Keratinocyte (primary cell): ENCODE measurements at regions not wholly inside any gene's neighbourhood (a gene's known extent, or its start where the extent isn't known, plus 50 kb on each side); places are given as distances from the start of the nearest gene placed in this dataset.

Experiments
- DNase-seq: peaks from one replicate; pipeline ENCODE4 v3.0.0-alpha.2; 2011; ENCODE audit warnings: low read depth, missing footprints, low spot score
- FAIRE-seq: peaks from 2 replicates; lab custom pipeline; 2011; peaks lifted over from hg19 to GRCh38; lab: Jason Lieb, UNC
- H2AFZ ChIP-seq: 2 replicates; pipeline ENCODE4 v1.6.0; 2012; ENCODE audit warnings: low read length, control low read depth, inconsistent platforms; ENCODE audit not compliant: control insufficient read depth
- H3K27ac ChIP-seq: 2 replicates; pipeline ENCODE4 v1.5.1; 2011; ENCODE audit warnings: low read length; ENCODE audit not compliant: control insufficient read depth, insufficient read depth
- H3K27me3 ChIP-seq: 3 replicates; pipeline ENCODE4 v1.6.0; 2011; ENCODE audit warnings: low read length; ENCODE audit not compliant: control insufficient read depth, insufficient read depth; ENCODE audit errors: extremely low read depth
- H3K36me3 ChIP-seq, 2 experiments: 2 replicates in 1 of 2; 3 replicates in 1 of 2; pipeline ENCODE4 v1.5.1; 2011; ENCODE audit warnings: low read length in 2 of 2, mild to moderate bottlenecking in 1 of 2; ENCODE audit not compliant: control insufficient read depth in 2 of 2, insufficient read depth in 2 of 2; ENCODE audit errors: extremely low read depth in 1 of 2
- H3K4me1 ChIP-seq: 3 replicates; pipeline ENCODE4 v1.5.1; 2011; ENCODE audit warnings: low read length; ENCODE audit not compliant: control insufficient read depth, insufficient read depth; ENCODE audit errors: extremely low read depth
- H3K4me2 ChIP-seq: 3 replicates; pipeline ENCODE4 v1.6.0; 2011; ENCODE audit warnings: low read depth, low read length; ENCODE audit not compliant: control insufficient read depth, insufficient read depth; ENCODE audit errors: extremely low read depth
- H3K4me3 ChIP-seq, 3 experiments: fragments of 200-600 bp in 1 of 3; sonication (generic) in 1 of 3; 2 replicates in 2 of 3; 3 replicates in 1 of 3; pipeline ENCODE4 v1.5.1; 2011 to 2016; ENCODE audit warnings: low read length in 3 of 3, mild to moderate bottlenecking in 3 of 3, control low read depth in 2 of 3, inconsistent platforms in 1 of 3, low read depth in 1 of 3, mixed read lengths in 1 of 3, mixed run types in 1 of 3, moderate library complexity in 1 of 3; ENCODE audit not compliant: control insufficient read depth in 2 of 3, insufficient read depth in 2 of 3; ENCODE audit errors: extremely low read depth in 1 of 3
- H3K79me2 ChIP-seq: 2 replicates; pipeline ENCODE4 v1.6.0; 2012; ENCODE audit warnings: low read length; ENCODE audit not compliant: control insufficient read depth, insufficient read depth
- H3K9ac ChIP-seq: 3 replicates; pipeline ENCODE4 v1.6.0; 2011; ENCODE audit warnings: low read length; ENCODE audit not compliant: control insufficient read depth, insufficient read depth; ENCODE audit errors: extremely low read depth
- H3K9me1 ChIP-seq: 3 replicates; pipeline ENCODE4 v1.6.0; 2011; ENCODE audit warnings: low read length; ENCODE audit not compliant: control insufficient read depth, insufficient read depth; ENCODE audit errors: extremely low read depth
- H3K9me3 ChIP-seq: 2 replicates; pipeline ENCODE4 v1.5.1; 2012; ENCODE audit warnings: low read depth, low read length; ENCODE audit not compliant: control insufficient read depth
- H4K20me1 ChIP-seq: 3 replicates; pipeline ENCODE4 v1.6.0; 2011; ENCODE audit warnings: low read length; ENCODE audit not compliant: control insufficient read depth, insufficient read depth; ENCODE audit errors: extremely low read depth
- EZH2 ChIP-seq: IDR thresholded peaks from one replicate; pipeline ENCODE4 v1.6.1; 2012; ENCODE audit warnings: inconsistent platforms, mild to moderate bottlenecking, low read length, moderate library complexity
- dilution Hi-C: fragments of 300-500 bp; cut with MboI; formaldehyde crosslinking; loops from one replicate; pipeline ENCODE4 v1.7.0; 2020; ENCODE audit warnings: low sequenced_read_pairs; ENCODE audit not compliant: extremely low pct_ligation_motif_present
- TF ChIP-seq, protein P1 (sequence below), 3 experiments: IDR thresholded peaks in 1 of 3; conservative IDR thresholded peaks in 1 of 3; optimal IDR thresholded peaks in 1 of 3; 2 replicates in 2 of 3; 3 replicates in 1 of 3; pipeline versions ENCODE3 to v1.5.1; 2011; ENCODE audit warnings: low read length in 3 of 3, mild to moderate bottlenecking in 3 of 3, moderate library complexity in 2 of 3, control low read depth in 1 of 3, inconsistent platforms in 1 of 3; ENCODE audit not compliant: insufficient read depth in 2 of 3; ENCODE audit errors: extremely low read depth in 1 of 3

DNA sequence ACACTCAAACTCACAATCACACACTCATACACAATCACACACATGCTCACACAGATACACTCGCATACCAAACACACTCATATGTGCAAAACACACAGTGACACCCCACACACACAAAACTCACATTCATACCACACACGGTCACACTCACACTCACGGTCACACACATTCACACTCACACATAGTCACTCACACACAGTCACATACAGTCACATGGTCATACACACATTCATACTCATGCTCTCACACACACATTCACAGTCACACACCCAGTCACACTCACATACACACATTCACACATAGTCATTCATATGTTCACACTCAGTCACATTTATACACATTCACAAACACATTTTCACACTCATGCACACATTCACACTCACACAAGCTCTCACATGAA lies 296.0 kb upstream of the RNF32 start:
- no peak for FAIRE-seq
- H3K27me3 ChIP-seq, result no peaks in the 10 kb centered on the region
- H3K27ac ChIP-seq, result no peak overlapping the region

DNA sequence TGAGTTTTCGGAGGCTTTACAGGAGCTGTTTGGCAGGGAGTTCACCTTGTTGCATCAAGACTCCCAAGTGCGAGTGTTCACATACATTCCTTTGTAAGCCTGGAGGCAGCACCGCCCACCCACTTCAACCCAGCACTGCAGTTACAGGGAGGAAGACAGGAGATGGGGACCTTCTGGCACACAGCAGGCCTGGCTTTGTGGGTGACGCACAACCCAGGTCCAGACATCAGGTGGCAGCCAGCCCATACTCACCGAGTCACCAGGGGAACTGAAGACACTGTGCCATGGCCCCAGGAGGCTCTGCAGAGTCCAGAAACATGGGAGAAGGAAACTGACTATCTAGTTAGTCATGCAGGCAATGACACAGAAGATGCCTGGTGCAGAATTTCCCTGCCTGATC lies 305.9 kb upstream of the RNF32 start:
- TF ChIP-seq, protein P1, sequence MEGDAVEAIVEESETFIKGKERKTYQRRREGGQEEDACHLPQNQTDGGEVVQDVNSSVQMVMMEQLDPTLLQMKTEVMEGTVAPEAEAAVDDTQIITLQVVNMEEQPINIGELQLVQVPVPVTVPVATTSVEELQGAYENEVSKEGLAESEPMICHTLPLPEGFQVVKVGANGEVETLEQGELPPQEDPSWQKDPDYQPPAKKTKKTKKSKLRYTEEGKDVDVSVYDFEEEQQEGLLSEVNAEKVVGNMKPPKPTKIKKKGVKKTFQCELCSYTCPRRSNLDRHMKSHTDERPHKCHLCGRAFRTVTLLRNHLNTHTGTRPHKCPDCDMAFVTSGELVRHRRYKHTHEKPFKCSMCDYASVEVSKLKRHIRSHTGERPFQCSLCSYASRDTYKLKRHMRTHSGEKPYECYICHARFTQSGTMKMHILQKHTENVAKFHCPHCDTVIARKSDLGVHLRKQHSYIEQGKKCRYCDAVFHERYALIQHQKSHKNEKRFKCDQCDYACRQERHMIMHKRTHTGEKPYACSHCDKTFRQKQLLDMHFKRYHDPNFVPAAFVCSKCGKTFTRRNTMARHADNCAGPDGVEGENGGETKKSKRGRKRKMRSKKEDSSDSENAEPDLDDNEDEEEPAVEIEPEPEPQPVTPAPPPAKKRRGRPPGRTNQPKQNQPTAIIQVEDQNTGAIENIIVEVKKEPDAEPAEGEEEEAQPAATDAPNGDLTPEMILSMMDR (optimal IDR thresholded peaks at IDR 0.05 in 1 of 3, IDR thresholded peaks at IDR 0.05 in 1 of 3, conservative IDR thresholded peaks at IDR 0.05 in 1 of 3; ENCODE audit: extremely low read depth in 1 of 3, insufficient read depth in 2 of 3, low read length in 3 of 3), result no peak
- TF ChIP-seq EZH2, result no peak
- Histone ChIP-seq H3K79me2 (no peaks in the 10 kb centered on the region), H4K20me1 (no peaks in the 10 kb centered on the region), H2AFZ (no peak overlapping the region), H3K4me3 (no peak overlapping the region), H3K27ac (no peak overlapping the region), H3K4me2 (no peak overlapping the region), H3K27me3 (no peaks in the 10 kb centered on the region), H3K36me3 (no peaks in the 10 kb centered on the region), H3K9me1 (no peaks in the 10 kb centered on the region), H3K9ac (no peak overlapping the region), H3K4me1 (no peaks in the 10 kb centered on the region), H3K9me3 (peaks cover 9% of the 10 kb centered on the region)
- dilution Hi-C loops, result no loop called here
- DNase-seq (no peak), FAIRE-seq (no peak)

More for the DNA sequence above, 296.0 kb upstream of the RNF32 start:
- no peak overlapping the region for H3K9ac ChIP-seq
- H3K4me2 ChIP-seq, result no peak overlapping the region
- no peak for DNase-seq
- dilution Hi-C loops, result no loop called here
- H3K9me1 ChIP-seq, result no peaks in the 10 kb centered on the region
- H3K9me3 ChIP-seq, result peaks cover 12% of the 10 kb centered on the region
- H3K4me1 ChIP-seq, result no peaks in the 10 kb centered on the region
- H2AFZ ChIP-seq, result no peak overlapping the region
- H3K36me3 ChIP-seq, result no peaks in the 10 kb centered on the region
- no peaks in the 10 kb centered on the region for H4K20me1 ChIP-seq
- TF ChIP-seq, protein P1 (optimal IDR thresholded peaks at IDR 0.05 in 1 of 3, IDR thresholded peaks at IDR 0.05 in 1 of 3, conservative IDR thresholded peaks at IDR 0.05 in 1 of 3; ENCODE audit: extremely low read depth in 1 of 3, insufficient read depth in 2 of 3, low read length in 3 of 3), result no peak
- no peak for TF ChIP-seq EZH2
- no peak overlapping the region for H3K4me3 ChIP-seq
- H3K79me2 ChIP-seq, result no peaks in the 10 kb centered on the region
